NCI-H460 (cell line): ENCODE measurements at regions not wholly inside any gene's neighbourhood (a gene's known extent, or its start where the extent isn't known, plus 50 kb on each side); places are given as distances from the start of the nearest gene placed in this dataset.
"Not testable (repeated sequence)": the region's sequence is repeated elsewhere in the genome, so short reads cannot be mapped to it uniquely, and the experiment has no call there.

Experiments used
- DNase-seq: peaks from one replicate; pipeline ENCODE4 v3.0.0-alpha.2; 2016; ENCODE audit warnings: low read depth; ENCODE audit errors: extremely low read depth

DNA sequence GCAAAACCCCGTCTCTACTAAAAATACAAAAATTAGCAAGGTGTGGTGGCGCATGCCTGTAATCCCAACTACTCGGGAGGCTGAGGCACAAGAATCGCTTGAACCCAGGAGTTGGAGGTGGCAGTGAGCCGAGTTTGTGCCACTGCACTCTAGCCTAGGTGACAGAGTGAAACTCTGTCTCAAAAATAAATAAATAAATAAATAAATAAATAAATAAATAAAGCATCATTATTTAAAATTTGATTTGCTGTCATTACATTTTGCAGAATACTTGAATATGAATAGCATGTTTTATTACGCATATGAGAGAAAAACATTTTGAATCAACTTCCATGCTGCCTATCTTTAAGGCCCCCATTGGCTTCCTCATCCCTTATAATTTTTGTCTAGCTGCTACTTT lies 53.4 kb upstream of the MED14 start:
- not testable (repeated sequence) for DNase-seq

DNA sequence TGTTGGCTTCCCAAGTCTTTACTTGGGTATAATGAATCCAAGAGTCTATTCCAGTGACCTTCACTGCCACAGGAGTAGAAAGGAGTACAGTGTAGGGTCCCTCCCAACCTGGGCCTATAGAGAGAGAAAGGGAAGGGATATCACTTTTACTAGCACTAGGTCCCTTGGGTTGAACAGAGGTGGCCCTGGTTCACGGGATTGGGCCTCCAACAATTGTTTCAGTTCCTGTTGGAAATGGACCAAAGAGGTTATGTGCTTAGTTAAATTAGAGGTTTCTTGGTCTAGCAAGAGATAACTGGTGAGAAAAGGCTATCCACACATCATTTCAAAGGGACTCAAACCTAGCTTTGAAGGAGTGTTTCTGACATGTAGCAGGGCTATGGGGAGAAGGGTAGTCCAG lies 57.1 kb upstream of the MED14 start:
- DNase-seq, result no peak

- DNase-seq, result not testable (repeated sequence)
Observed at GRCh38 chrX:40794829-40795130, 59.4 kb upstream of the MED14 start.

DNA sequence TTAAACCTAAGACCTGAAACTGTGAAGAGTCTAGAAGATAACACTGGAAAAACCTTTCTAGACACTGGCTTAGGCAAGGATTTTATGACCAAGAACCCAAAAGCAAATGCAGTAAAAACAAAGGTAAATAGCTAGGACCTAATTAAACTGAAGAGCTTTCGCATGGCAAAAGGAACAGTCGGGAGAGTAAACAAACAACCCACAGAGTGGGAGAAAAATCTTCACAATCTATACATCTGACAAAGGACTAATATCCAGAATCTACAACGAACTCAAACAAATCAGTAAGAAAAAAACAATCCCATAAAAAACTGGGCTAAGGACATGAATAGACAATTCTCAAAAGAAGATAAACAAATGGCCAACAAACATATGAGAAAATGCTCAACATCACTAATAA lies 64.4 kb upstream of the MED14 start:
- not testable (repeated sequence) for DNase-seq

DNA sequence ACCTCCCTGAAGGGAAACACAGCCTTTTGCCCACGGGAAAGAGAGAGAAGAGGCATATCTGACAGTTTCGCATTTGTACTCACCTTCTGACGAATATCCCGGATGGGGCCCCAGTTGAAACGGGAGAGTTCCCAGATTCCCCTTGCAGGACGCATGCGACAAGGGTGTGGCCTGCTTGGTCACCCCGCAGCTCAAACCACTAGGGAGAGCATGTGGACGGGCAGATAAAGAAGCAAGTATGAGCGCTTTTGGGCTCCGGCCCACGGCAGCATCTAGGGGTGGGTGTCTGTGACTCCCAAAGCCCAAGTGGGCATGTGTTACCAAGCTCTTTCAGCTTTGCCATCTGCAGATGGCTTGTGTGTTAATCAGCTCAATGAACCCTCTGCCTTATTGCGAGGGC lies 70.1 kb upstream of the MED14 start:
- DNase-seq, result no peak

GRCh38 chrX:40806513-40807220 lies 71.3 kb upstream of the MED14 start:
- no peak for DNase-seq

- DNase-seq, result no peak
Observed at GRCh38 chrX:40807384-40807783, 72.0 kb upstream of the MED14 start.

- no peak for DNase-seq
Observed at GRCh38 chrX:40808203-40808602, 72.9 kb upstream of the MED14 start.

- no peak for DNase-seq
Observed at GRCh38 chrX:40809210-40809609, 73.9 kb upstream of the MED14 start.

GRCh38 chrX:40815045-40815444 lies 79.7 kb upstream of the MED14 start:
- not testable (repeated sequence) for DNase-seq

- no peak for DNase-seq
Observed at GRCh38 chrX:40816906-40817305, 81.6 kb upstream of the MED14 start.

GRCh38 chrX:40818236-40818635 lies 82.9 kb upstream of the MED14 start:
- DNase-seq, result no peak

- DNase-seq, result no peak
Observed at GRCh38 chrX:40821780-40822179, 86.4 kb upstream of the MED14 start.

GRCh38 chrX:40827331-40827730 lies 92.0 kb upstream of the MED14 start:
- DNase-seq, result no peak

DNA sequence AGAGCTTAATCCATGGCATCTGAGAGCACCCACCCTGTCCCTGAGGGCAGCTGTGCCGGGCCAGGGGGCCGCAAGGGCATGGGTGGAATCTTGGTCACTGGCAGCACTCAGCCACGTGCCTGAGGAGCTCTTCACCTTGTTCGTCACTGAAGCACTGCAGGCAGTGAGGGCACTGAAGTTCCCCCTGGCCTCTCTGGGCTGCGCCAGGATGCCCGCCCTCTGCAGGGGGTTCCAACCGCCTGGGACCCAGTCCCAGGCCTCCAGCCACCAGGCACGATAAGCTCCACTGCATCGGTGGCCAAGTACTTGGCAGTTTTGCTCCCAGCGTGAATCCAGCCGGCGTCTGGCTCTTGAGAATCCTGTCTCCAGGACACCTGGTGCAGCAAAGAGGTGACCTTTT lies 96.4 kb upstream of the MED14 start:
- no peak for DNase-seq

DNA sequence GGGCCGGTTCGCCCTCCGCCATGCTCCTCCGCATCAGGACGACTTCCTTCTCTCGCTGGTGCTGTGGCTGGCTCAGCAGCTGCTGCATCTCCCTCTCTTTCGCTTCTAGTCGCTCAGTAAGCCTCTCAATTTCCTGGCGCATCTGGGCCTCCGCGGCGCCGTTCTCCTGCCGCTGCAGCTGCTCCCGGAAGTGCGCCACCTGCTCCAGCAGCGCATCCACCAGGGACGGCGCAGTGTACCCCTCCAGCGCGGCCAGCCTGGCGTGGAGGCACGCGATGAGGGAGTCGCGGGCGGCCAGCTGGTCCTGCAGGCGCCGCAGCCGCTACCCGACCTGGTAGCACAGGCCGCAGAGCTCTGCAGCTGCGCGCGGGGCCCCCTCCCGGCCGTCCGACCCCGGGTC lies 97.4 kb upstream of the MED14 start:
- DNase-seq, result no peak

- DNase-seq, result no peak
Observed at GRCh38 chrX:40834225-40834624, 98.9 kb upstream of the MED14 start.

DNA sequence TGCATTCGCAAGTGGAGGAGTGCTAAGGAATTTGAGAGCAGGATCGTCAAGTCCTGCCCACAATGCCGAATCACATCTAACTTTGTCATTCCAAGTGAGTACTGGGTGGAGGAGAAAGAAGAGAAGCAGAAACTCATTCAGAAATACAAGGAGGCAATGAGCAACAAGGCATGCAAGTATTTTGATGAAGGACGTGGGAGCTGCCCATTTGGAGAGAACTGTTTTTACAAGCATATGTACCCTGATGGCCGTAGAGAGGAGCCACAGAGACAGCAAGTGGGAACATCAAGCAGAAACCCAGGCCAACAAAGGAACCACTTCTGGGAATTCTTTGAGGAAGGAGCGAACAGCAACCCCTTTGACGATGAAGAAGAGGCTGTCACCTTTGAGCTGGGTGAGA lies 100.2 kb upstream of the MED14 start:
- no peak for DNase-seq

- DNase-seq, result no peak
Observed at GRCh38 chrX:40843643-40844042, 108.3 kb upstream of the MED14 start.

- DNase-seq, result no peak
Observed at GRCh38 chrX:40844471-40844870, 109.1 kb upstream of the MED14 start.

DNA sequence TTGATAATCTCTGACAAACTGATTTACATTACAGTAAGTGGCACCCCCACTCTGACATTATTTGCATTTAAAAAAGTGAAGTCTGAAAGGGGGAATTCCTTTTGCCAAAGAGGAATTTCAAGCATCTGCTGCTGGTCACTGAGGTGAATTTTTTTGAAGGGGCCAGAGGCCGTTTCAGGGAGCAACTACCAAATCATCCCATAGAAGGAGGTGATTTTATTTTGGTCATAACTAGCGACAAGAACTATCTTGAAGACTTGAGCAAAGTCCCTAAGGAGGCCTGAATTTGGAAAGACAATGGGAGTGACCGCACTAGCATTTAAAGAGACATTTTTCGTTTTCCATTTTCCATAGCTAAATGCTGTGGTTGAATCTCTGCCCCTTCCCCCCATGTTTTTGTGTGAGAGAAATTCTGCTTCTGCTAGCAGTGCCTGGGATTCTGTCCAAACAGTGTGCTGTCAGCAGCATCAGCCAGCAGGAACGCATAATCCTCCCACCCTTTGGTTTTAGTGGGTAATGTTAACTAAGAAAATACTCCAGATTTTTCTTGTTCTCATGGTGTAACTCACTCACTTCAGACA lies 110.1 kb upstream of the MED14 start:
- DNase-seq, result no peak

DNA sequence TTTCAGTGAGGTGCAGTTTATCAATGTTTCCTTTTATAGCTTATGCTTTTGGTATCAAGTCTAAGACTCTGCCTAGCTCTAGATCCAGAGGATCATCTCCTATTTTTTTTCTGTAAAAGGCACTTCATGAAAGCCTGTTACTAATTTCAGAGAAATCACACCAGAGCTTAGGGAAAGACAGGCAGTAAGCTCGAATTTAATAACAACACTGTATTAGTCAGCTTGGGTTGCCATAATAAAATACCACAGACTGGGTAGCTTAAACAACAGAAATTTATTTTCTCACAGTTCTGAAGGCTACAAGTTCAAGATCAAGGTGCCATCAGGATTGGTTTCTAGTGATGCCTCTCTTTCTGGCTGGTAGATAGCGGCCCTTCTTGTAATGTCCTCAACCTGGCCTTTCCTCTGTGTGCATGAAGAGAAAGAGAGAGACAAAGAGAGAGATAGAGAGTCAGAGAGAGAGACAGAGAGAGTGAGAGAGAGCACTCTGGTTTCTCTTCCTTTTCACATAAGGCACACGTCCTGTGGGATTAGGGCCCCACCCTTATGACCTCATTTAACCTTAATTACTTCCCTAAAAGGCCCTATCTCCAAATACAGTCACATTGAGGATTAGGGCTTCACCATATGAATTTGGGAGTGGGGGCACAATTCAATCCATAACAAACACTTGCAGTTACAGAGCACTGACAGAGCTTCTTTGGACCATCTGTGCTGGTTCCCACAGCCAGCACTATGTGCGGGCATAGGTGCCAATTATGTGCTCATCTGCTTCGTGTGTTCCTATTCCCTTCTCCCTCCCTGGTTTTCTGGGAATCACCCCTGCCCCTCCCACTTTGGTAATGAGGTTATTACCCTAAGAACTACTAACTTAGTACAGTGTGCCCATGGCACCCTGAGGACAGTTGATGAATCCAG lies 114.8 kb upstream of the MED14 start:
- no peak for DNase-seq
